ENCODE measurements at regions not wholly inside any gene's neighbourhood (a gene's known extent, or its start where the extent isn't known, plus 50 kb on each side); places are given as distances from the start of the nearest gene placed in this dataset.

GRCh38 chr1:194047206-194047605, 860.8 kb upstream of the B3GALT2 start:
- TF ChIP-seq ZFP3 (CRISPR knock-in tag; IDR thresholded peaks at IDR 0.05) = no peak
- TF ChIP-seq, protein P1, sequence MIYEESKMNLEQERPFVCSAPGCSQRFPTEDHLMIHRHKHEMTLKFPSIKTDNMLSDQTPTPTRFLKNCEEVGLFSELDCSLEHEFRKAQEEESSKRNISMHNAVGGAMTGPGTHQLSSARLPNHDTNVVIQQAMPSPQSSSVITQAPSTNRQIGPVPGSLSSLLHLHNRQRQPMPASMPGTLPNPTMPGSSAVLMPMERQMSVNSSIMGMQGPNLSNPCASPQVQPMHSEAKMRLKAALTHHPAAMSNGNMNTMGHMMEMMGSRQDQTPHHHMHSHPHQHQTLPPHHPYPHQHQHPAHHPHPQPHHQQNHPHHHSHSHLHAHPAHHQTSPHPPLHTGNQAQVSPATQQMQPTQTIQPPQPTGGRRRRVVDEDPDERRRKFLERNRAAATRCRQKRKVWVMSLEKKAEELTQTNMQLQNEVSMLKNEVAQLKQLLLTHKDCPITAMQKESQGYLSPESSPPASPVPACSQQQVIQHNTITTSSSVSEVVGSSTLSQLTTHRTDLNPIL (CRISPR knock-in tag; IDR thresholded peaks at IDR 0.05; ENCODE audit: low read depth) = no peak
- no peak for TF ChIP-seq ARNTL (CRISPR knock-in tag; IDR thresholded peaks at IDR 0.05; ENCODE audit: borderline replicate concordance, low read depth)
- no peak for TF ChIP-seq POU6F1 (CRISPR knock-in tag; IDR thresholded peaks at IDR 0.05; ENCODE audit: borderline replicate concordance, low read depth)
- TF ChIP-seq ESRRG (CRISPR knock-in tag; IDR thresholded peaks at IDR 0.05) = no peak
- no peak for TF ChIP-seq ZC3H10 (CRISPR knock-in tag; IDR thresholded peaks at IDR 0.05)
- no peak for TF ChIP-seq OSR1 (CRISPR knock-in tag; IDR thresholded peaks at IDR 0.05)
- no peak for TF ChIP-seq CSDC2 (CRISPR knock-in tag; IDR thresholded peaks at IDR 0.05)
- TF ChIP-seq TCF4 (CRISPR knock-in tag; IDR thresholded peaks at IDR 0.05; ENCODE audit: borderline replicate concordance) = no peak
- TF ChIP-seq RARB (CRISPR knock-in tag; IDR thresholded peaks at IDR 0.05) = no peak
- no peak for TF ChIP-seq ZFP30 (CRISPR knock-in tag; IDR thresholded peaks at IDR 0.05)
